GM12873 (cell line): ENCODE measurements at regions not wholly inside any gene's neighbourhood (a gene's known extent, or its start where the extent isn't known, plus 50 kb on each side); places are given as distances from the start of the nearest gene placed in this dataset.

Source experiments
- CTCF ChIP-seq: IDR thresholded peaks from 2 replicates; pipeline ENCODE4 v1.5.1; 2012; ENCODE audit warnings: low read depth, mild to moderate bottlenecking, moderate library complexity, low read length, control low read depth; ENCODE audit not compliant: insufficient read depth; ENCODE audit errors: missing control alignments

DNA sequence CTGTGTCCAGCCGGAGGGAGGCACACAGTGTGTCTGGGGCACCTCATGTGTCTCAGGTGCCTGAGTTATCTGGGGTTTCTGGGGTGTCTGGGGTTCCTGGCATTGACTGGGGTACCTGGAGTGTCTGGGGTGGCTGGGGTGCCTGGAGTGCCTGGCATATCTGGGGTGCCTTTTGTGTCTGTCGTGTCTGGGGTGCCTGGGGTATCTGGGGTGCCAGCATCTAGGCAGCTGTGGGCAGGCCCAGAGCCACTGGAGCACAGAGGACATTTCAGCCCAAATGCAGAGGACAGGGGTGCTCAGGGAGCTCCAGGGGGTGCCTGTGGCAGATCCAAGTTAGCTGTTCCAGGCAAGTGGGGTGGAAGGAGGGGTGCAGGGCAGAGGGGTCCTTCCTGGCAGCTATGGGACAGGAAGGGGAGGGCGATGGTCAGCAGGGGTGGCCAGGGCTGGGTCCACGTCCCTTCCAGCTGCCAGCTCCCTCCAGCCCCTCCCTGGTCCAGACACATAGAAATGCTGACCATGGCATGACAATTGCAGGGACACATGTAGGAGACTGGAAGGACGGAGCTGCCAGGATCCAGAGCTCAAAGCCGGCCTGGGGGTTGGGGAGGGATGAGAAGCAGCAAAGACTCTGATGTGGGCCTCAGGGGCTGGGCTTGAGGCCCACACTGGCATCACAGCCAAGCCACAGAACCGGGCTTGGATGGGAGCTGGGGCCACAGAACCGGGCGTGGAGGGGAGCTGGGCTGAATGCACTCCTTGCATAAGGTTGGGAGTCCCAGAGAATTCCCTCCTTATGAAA, 133.0 kb downstream of the BRD1 start:
- TF ChIP-seq CTCF = no peak

GRCh38 chr22:49693848-49694247, 133.8 kb downstream of the BRD1 start:
- no peak for TF ChIP-seq CTCF

GRCh38 chr22:49693416-49693815, 134.3 kb downstream of the BRD1 start:
- no peak for TF ChIP-seq CTCF

GRCh38 chr22:49692499-49693225, 135.0 kb downstream of the BRD1 start:
- no peak for TF ChIP-seq CTCF

- no peak for TF ChIP-seq CTCF
Observed at GRCh38 chr22:49691256-49691655, 136.4 kb downstream of the BRD1 start.

GRCh38 chr22:49690454-49690853, 137.2 kb downstream of the BRD1 start:
- no peak for TF ChIP-seq CTCF

- no peak for TF ChIP-seq CTCF
Observed at GRCh38 chr22:49689858-49690257, 137.8 kb downstream of the BRD1 start.
